Colon (tissue), 2 donors: ENCODE measurements at regions not wholly inside any gene's neighbourhood (a gene's known extent, or its start where the extent isn't known, plus 50 kb on each side); places are given as distances from the start of the nearest gene placed in this dataset.
"Not testable (repeated sequence)": the region's sequence is repeated elsewhere in the genome, so short reads cannot be mapped to it uniquely, and the experiment has no call there.

Experiments
- FAIRE-seq: peaks from 2 replicates; lab custom pipeline; 2012; peaks lifted over from hg19 to GRCh38; lab: Jason Lieb, UNC
- donor health status: control.
- donor health status: control.

- FAIRE-seq, result no peak
Observed at GRCh38 chr16:6846452-6846851, 486.2 kb upstream of the RBFOX1 start.

- no peak for FAIRE-seq
Observed at GRCh38 chr16:6841392-6841791, 491.3 kb upstream of the RBFOX1 start.

- no peak for FAIRE-seq
Observed at GRCh38 chr16:6837722-6838121, 494.9 kb upstream of the RBFOX1 start.

- no peak for FAIRE-seq
Observed at GRCh38 chr16:6836766-6837165, 495.9 kb upstream of the RBFOX1 start.

GRCh38 chr16:6835941-6836340, 496.7 kb upstream of the RBFOX1 start:
- no peak for FAIRE-seq

GRCh38 chr16:6835516-6835915, 497.1 kb upstream of the RBFOX1 start:
- no peak for FAIRE-seq

GRCh38 chr16:6828690-6829089, 504.0 kb upstream of the RBFOX1 start:
- FAIRE-seq, result no peak

- FAIRE-seq, result no peak
Observed at GRCh38 chr16:6827931-6828330, 504.7 kb upstream of the RBFOX1 start.

- FAIRE-seq, result no peak
Observed at GRCh38 chr16:6827267-6827666, 505.4 kb upstream of the RBFOX1 start.

- FAIRE-seq, result no peak
Observed at GRCh38 chr16:6822041-6822440, 510.6 kb upstream of the RBFOX1 start.

- FAIRE-seq, result no peak
Observed at GRCh38 chr16:6804461-6804860, 528.2 kb upstream of the RBFOX1 start.

GRCh38 chr16:6803176-6803575, 529.5 kb upstream of the RBFOX1 start:
- FAIRE-seq, result no peak

- no peak for FAIRE-seq
Observed at GRCh38 chr16:6797223-6797622, 535.4 kb upstream of the RBFOX1 start.

GRCh38 chr16:6777624-6778023, 555.0 kb upstream of the RBFOX1 start:
- no peak for FAIRE-seq

GRCh38 chr16:6775712-6776111, 556.9 kb upstream of the RBFOX1 start:
- no peak for FAIRE-seq

- no peak for FAIRE-seq
Observed at GRCh38 chr16:6771956-6772355, 560.7 kb upstream of the RBFOX1 start.

- no peak for FAIRE-seq
Observed at GRCh38 chr16:6753553-6753952, 579.1 kb upstream of the RBFOX1 start.

- FAIRE-seq, result no peak
Observed at GRCh38 chr16:6751191-6751590, 581.5 kb upstream of the RBFOX1 start.

GRCh38 chr16:6749698-6750097, 582.9 kb upstream of the RBFOX1 start:
- FAIRE-seq, result no peak

GRCh38 chr16:6736302-6736701, 596.3 kb upstream of the RBFOX1 start:
- not testable (repeated sequence) for FAIRE-seq

- no peak for FAIRE-seq
Observed at GRCh38 chr16:6735631-6736030, 597.0 kb upstream of the RBFOX1 start.

- FAIRE-seq, result no peak
Observed at GRCh38 chr16:6732166-6732565, 600.5 kb upstream of the RBFOX1 start.

GRCh38 chr16:6728381-6728780, 604.3 kb upstream of the RBFOX1 start:
- no peak for FAIRE-seq

GRCh38 chr16:6726621-6727020, 606.0 kb upstream of the RBFOX1 start:
- FAIRE-seq, result no peak

GRCh38 chr16:6725634-6726331, 606.9 kb upstream of the RBFOX1 start:
- FAIRE-seq, result no peak
